ENCODE measurements at regions not wholly inside any gene's neighbourhood (a gene's known extent, or its start where the extent isn't known, plus 50 kb on each side); places are given as distances from the start of the nearest gene placed in this dataset.

- Histone ChIP-seq H3K27me3 (no peaks in the 10 kb centered on the region), H3K4me3 (no peak overlapping the region), H3K36me3 (no peaks in the 10 kb centered on the region), H3K9me3 (no peaks in the 10 kb centered on the region), H3K27ac (no peak overlapping the region), H3K4me1 (no peaks in the 10 kb centered on the region)
- 80 to 85% methylated on average over 6 of the region's 6 CpGs for WGBS, 2 donors
- TF ChIP-seq POLR2A (IDR thresholded peaks at IDR 0.05) (no peak), POLR2AphosphoS5 (IDR thresholded peaks at IDR 0.05) (no peak), EP300 (IDR thresholded peaks at IDR 0.05) (no peak), CTCF (IDR thresholded peaks at IDR 0.05) (no peak)
- ATAC-seq (ENCODE audit: low FRiP score in 2 of 2) (no peak), DNase-seq (no peak)
These were observed 1345.8 kb upstream of the LRRTM1 start for GRCh38 chr2:81650048-81650971.

GRCh38 chr2:81648806-81649205 is 1344.3 kb upstream of the LRRTM1 start:
- H3K9me3 ChIP-seq: no peaks in the 10 kb centered on the region
- no peaks in the 10 kb centered on the region for H3K27me3 ChIP-seq
- no peaks in the 10 kb centered on the region for H3K36me3 ChIP-seq
- DNase-seq (no peak), ATAC-seq (ENCODE audit: low FRiP score in 2 of 2) (no peak)
- no peaks in the 10 kb centered on the region for H3K4me1 ChIP-seq
- TF ChIP-seq POLR2AphosphoS5 (IDR thresholded peaks at IDR 0.05) (no peak), EP300 (IDR thresholded peaks at IDR 0.05) (no peak), CTCF (IDR thresholded peaks at IDR 0.05) (no peak), POLR2A (IDR thresholded peaks at IDR 0.05) (no peak)
- no peak overlapping the region for H3K27ac ChIP-seq
- no peak overlapping the region for H3K4me3 ChIP-seq

DNA sequence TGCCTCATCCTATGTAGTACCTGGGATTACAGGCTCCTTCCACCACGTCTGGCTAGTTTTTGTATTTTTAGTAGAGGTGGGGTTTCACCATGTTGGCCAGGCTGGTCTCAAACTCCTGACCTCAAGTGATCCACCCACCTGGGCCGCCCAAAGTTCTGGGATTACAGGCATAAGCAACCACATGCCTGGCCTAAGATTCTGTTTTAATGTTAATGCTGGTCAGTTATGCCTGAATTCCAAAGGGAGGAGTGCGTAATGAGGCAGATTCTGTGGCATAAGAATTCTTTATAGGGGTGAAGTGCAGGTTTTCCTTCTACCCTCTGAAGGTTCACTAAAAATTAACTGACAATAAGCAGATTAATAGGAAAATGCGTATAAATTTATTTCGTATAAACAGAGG is 1343.8 kb upstream of the LRRTM1 start:
- no peaks in the 10 kb centered on the region for H3K36me3 ChIP-seq
- DNase-seq (no peak), ATAC-seq (ENCODE audit: low FRiP score in 2 of 2) (no peak)
- WGBS, 2 donors: 82 to 84% methylated on average over 5 of the region's 5 CpGs
- no peaks in the 10 kb centered on the region for H3K9me3 ChIP-seq
- no peak overlapping the region for H3K4me3 ChIP-seq
- H3K27ac ChIP-seq: no peak overlapping the region
- no peaks in the 10 kb centered on the region for H3K4me1 ChIP-seq
- H3K27me3 ChIP-seq: no peaks in the 10 kb centered on the region
- TF ChIP-seq EP300 (IDR thresholded peaks at IDR 0.05): no peak

- Histone ChIP-seq H3K27ac (no peak overlapping the region), H3K36me3 (no peaks in the 10 kb centered on the region), H3K4me1 (no peaks in the 10 kb centered on the region), H3K9me3 (no peaks in the 10 kb centered on the region), H3K4me3 (no peak overlapping the region), H3K27me3 (no peaks in the 10 kb centered on the region)
- TF ChIP-seq EP300 (IDR thresholded peaks at IDR 0.05) (no peak), CTCF (IDR thresholded peaks at IDR 0.05) (no peak), POLR2A (IDR thresholded peaks at IDR 0.05) (no peak), POLR2AphosphoS5 (IDR thresholded peaks at IDR 0.05) (no peak)
- ATAC-seq (ENCODE audit: low FRiP score in 2 of 2) (no peak), DNase-seq (no peak)
These were observed 1343.2 kb upstream of the LRRTM1 start for GRCh38 chr2:81647715-81648230.

GRCh38 chr2:81645745-81646301 is 1341.3 kb upstream of the LRRTM1 start:
- no peak overlapping the region for H3K27ac ChIP-seq
- no peak for TF ChIP-seq POLR2AphosphoS5 (IDR thresholded peaks at IDR 0.05)
- TF ChIP-seq POLR2A (IDR thresholded peaks at IDR 0.05): no peak
- no peak for TF ChIP-seq EP300 (IDR thresholded peaks at IDR 0.05)
- TF ChIP-seq CTCF (IDR thresholded peaks at IDR 0.05): no peak
- ATAC-seq (ENCODE audit: low FRiP score in 2 of 2) (no peak), DNase-seq (no peak)
- H3K27me3 ChIP-seq: no peaks in the 10 kb centered on the region
- no peaks in the 10 kb centered on the region for H3K4me1 ChIP-seq
- H3K9me3 ChIP-seq: no peaks in the 10 kb centered on the region
- no peak overlapping the region for H3K4me3 ChIP-seq
- 24 to 38% methylated on average over 2 of the region's 2 CpGs for WGBS, 2 donors
- no peaks in the 10 kb centered on the region for H3K36me3 ChIP-seq

Data from upper lobe of left lung (tissue), 6 donors.